ENCODE measurements at regions not wholly inside any gene's neighbourhood (a gene's known extent, or its start where the extent isn't known, plus 50 kb on each side); places are given as distances from the start of the nearest gene placed in this dataset.

GRCh38 chr13:109922518-109922917 lies 136.1 kb upstream of the IRS2 start:
- Histone ChIP-seq H3K9me3 (replicated peaks; ENCODE audit: control insufficient read depth, low read depth, low read length) (no peaks in the 10 kb centered on the region), H3K27ac (ENCODE audit: low read length) (no peak overlapping the region), H3K4me3 (ENCODE audit: low read length) (no peak overlapping the region), H3K36me3 (ENCODE audit: control insufficient read depth, insufficient read depth, low read length) (no peaks in the 10 kb centered on the region), H3K4me1 (ENCODE audit: control insufficient read depth, insufficient read depth, low read length) (no peaks in the 10 kb centered on the region), H3K27me3 (ENCODE audit: control insufficient read depth, insufficient read depth, low read length) (no peaks in the 10 kb centered on the region)
- no CpG with 5 or more reads among the region's 2 CpGs for WGBS (ENCODE audit: insufficient coverage)
- DNase-seq: no peak

- no peaks in the 10 kb centered on the region for H3K36me3 ChIP-seq (ENCODE audit: control insufficient read depth, insufficient read depth, low read length)
Measured at GRCh38 chr13:109919715-109920375, 133.5 kb upstream of the IRS2 start.

GRCh38 chr13:109918179-109918711 lies 131.9 kb upstream of the IRS2 start:
- Histone ChIP-seq H3K9me3 (replicated peaks; ENCODE audit: control insufficient read depth, low read depth, low read length) (no peaks in the 10 kb centered on the region), H3K4me3 (ENCODE audit: low read length) (no peak overlapping the region), H3K36me3 (ENCODE audit: control insufficient read depth, insufficient read depth, low read length) (no peaks in the 10 kb centered on the region), H3K4me1 (ENCODE audit: control insufficient read depth, insufficient read depth, low read length) (no peaks in the 10 kb centered on the region), H3K27me3 (ENCODE audit: control insufficient read depth, insufficient read depth, low read length) (no peaks in the 10 kb centered on the region), H3K27ac (ENCODE audit: low read length) (no peak overlapping the region)
- WGBS (ENCODE audit: insufficient coverage): 85% methylated on average over 6 of the region's 9 CpGs
- no peak for DNase-seq

More at GRCh38 chr13:109919715-109920375, 133.5 kb upstream of the IRS2 start:
- no peak for DNase-seq
- Histone ChIP-seq H3K4me3 (ENCODE audit: low read length) (no peak overlapping the region), H3K27ac (ENCODE audit: low read length) (no peak overlapping the region), H3K9me3 (replicated peaks; ENCODE audit: control insufficient read depth, low read depth, low read length) (no peaks in the 10 kb centered on the region), H3K27me3 (ENCODE audit: control insufficient read depth, insufficient read depth, low read length) (no peaks in the 10 kb centered on the region), H3K4me1 (ENCODE audit: control insufficient read depth, insufficient read depth, low read length) (no peaks in the 10 kb centered on the region)
- WGBS (ENCODE audit: insufficient coverage): 89% methylated on average over 2 of the region's 4 CpGs

GRCh38 chr13:109917422-109917821 lies 131.0 kb upstream of the IRS2 start:
- DNase-seq: no peak
- H3K27me3 ChIP-seq (ENCODE audit: control insufficient read depth, insufficient read depth, low read length): no peaks in the 10 kb centered on the region
- H3K4me3 ChIP-seq (ENCODE audit: low read length): no peak overlapping the region
- no peaks in the 10 kb centered on the region for H3K4me1 ChIP-seq (ENCODE audit: control insufficient read depth, insufficient read depth, low read length)
- no peaks in the 10 kb centered on the region for H3K9me3 ChIP-seq (replicated peaks; ENCODE audit: control insufficient read depth, low read depth, low read length)
- no peaks in the 10 kb centered on the region for H3K36me3 ChIP-seq (ENCODE audit: control insufficient read depth, insufficient read depth, low read length)
- H3K27ac ChIP-seq (ENCODE audit: low read length): no peak overlapping the region
- WGBS (ENCODE audit: insufficient coverage): no CpG with 5 or more reads among the region's 1 CpG

GRCh38 chr13:109913936-109914510 lies 127.6 kb upstream of the IRS2 start:
- no CpG with 5 or more reads among the region's 3 CpGs for WGBS (ENCODE audit: insufficient coverage)
- H3K4me1 ChIP-seq (ENCODE audit: control insufficient read depth, insufficient read depth, low read length): no peaks in the 10 kb centered on the region
- H3K27me3 ChIP-seq (ENCODE audit: control insufficient read depth, insufficient read depth, low read length): no peaks in the 10 kb centered on the region
- no peaks in the 10 kb centered on the region for H3K9me3 ChIP-seq (replicated peaks; ENCODE audit: control insufficient read depth, low read depth, low read length)
- H3K36me3 ChIP-seq (ENCODE audit: control insufficient read depth, insufficient read depth, low read length): no peaks in the 10 kb centered on the region
- no peak for DNase-seq
- H3K27ac ChIP-seq (ENCODE audit: low read length): no peak overlapping the region
- H3K4me3 ChIP-seq (ENCODE audit: low read length): no peak overlapping the region

- Histone ChIP-seq H3K27ac (ENCODE audit: low read length) (no peak overlapping the region), H3K4me3 (ENCODE audit: low read length) (no peak overlapping the region), H3K9me3 (replicated peaks; ENCODE audit: control insufficient read depth, low read depth, low read length) (no peaks in the 10 kb centered on the region), H3K36me3 (ENCODE audit: control insufficient read depth, insufficient read depth, low read length) (no peaks in the 10 kb centered on the region), H3K27me3 (ENCODE audit: control insufficient read depth, insufficient read depth, low read length) (no peaks in the 10 kb centered on the region), H3K4me1 (ENCODE audit: control insufficient read depth, insufficient read depth, low read length) (no peaks in the 10 kb centered on the region)
- 71% methylated on average over 1 of the region's 1 CpG for WGBS (ENCODE audit: insufficient coverage)
- DNase-seq: no peak
Measured at GRCh38 chr13:109913186-109913585, 126.8 kb upstream of the IRS2 start.

- Histone ChIP-seq H3K4me1 (ENCODE audit: control insufficient read depth, insufficient read depth, low read length) (no peaks in the 10 kb centered on the region), H3K27me3 (ENCODE audit: control insufficient read depth, insufficient read depth, low read length) (no peaks in the 10 kb centered on the region), H3K36me3 (ENCODE audit: control insufficient read depth, insufficient read depth, low read length) (no peaks in the 10 kb centered on the region), H3K27ac (ENCODE audit: low read length) (no peak overlapping the region), H3K4me3 (ENCODE audit: low read length) (no peak overlapping the region), H3K9me3 (replicated peaks; ENCODE audit: control insufficient read depth, low read depth, low read length) (no peaks in the 10 kb centered on the region)
- 71% methylated on average over 5 of the region's 5 CpGs for WGBS (ENCODE audit: insufficient coverage)
- DNase-seq: no peak
Measured at GRCh38 chr13:109910194-109910593, 123.8 kb upstream of the IRS2 start.

GRCh38 chr13:109906976-109907375 lies 120.6 kb upstream of the IRS2 start:
- Histone ChIP-seq H3K36me3 (ENCODE audit: control insufficient read depth, insufficient read depth, low read length) (no peaks in the 10 kb centered on the region), H3K27me3 (ENCODE audit: control insufficient read depth, insufficient read depth, low read length) (no peaks in the 10 kb centered on the region), H3K27ac (ENCODE audit: low read length) (no peak overlapping the region), H3K9me3 (replicated peaks; ENCODE audit: control insufficient read depth, low read depth, low read length) (no peaks in the 10 kb centered on the region), H3K4me1 (ENCODE audit: control insufficient read depth, insufficient read depth, low read length) (no peaks in the 10 kb centered on the region), H3K4me3 (ENCODE audit: low read length) (no peak overlapping the region)
- no peak for DNase-seq
- 60% methylated on average over 1 of the region's 3 CpGs for WGBS (ENCODE audit: insufficient coverage)

GRCh38 chr13:109904218-109904617 lies 117.8 kb upstream of the IRS2 start:
- no peaks in the 10 kb centered on the region for H3K36me3 ChIP-seq (ENCODE audit: control insufficient read depth, insufficient read depth, low read length)
- H3K27ac ChIP-seq (ENCODE audit: low read length): no peak overlapping the region
- no peak for DNase-seq
- H3K4me1 ChIP-seq (ENCODE audit: control insufficient read depth, insufficient read depth, low read length): no peaks in the 10 kb centered on the region
- H3K27me3 ChIP-seq (ENCODE audit: control insufficient read depth, insufficient read depth, low read length): peaks cover 3% of the 10 kb centered on the region
- no peaks in the 10 kb centered on the region for H3K9me3 ChIP-seq (replicated peaks; ENCODE audit: control insufficient read depth, low read depth, low read length)
- no CpG with 5 or more reads among the region's 4 CpGs for WGBS (ENCODE audit: insufficient coverage)
- H3K4me3 ChIP-seq (ENCODE audit: low read length): no peak overlapping the region

- Histone ChIP-seq H3K9me3 (replicated peaks; ENCODE audit: control insufficient read depth, low read depth, low read length) (no peaks in the 10 kb centered on the region), H3K4me1 (ENCODE audit: control insufficient read depth, insufficient read depth, low read length) (no peaks in the 10 kb centered on the region), H3K27me3 (ENCODE audit: control insufficient read depth, insufficient read depth, low read length) (peaks cover 3% of the 10 kb centered on the region), H3K36me3 (ENCODE audit: control insufficient read depth, insufficient read depth, low read length) (no peaks in the 10 kb centered on the region), H3K27ac (ENCODE audit: low read length) (no peak overlapping the region), H3K4me3 (ENCODE audit: low read length) (no peak overlapping the region)
- no peak for DNase-seq
- WGBS (ENCODE audit: insufficient coverage): 84% methylated on average over 5 of the region's 8 CpGs
Measured at GRCh38 chr13:109900741-109901140, 114.4 kb upstream of the IRS2 start.

Measured in muscle of leg (tissue), 3 donors.